ENCODE measurements at regions not wholly inside any gene's neighbourhood (a gene's known extent, or its start where the extent isn't known, plus 50 kb on each side); places are given as distances from the start of the nearest gene placed in this dataset.
A peak's percentile ranks its signal among the peaks of the same experiment; 100 is the strongest.

GRCh38 chr10:112871021-112871420 is 79.0 kb upstream of the TCF7L2 start:
- no peak for TF ChIP-seq CTCF (IDR thresholded peaks at IDR 0.05; ENCODE audit: insufficient read depth, low read length, poor library complexity, severe bottlenecking)
- H3K27me3 ChIP-seq (ENCODE audit: control insufficient read depth, insufficient read depth, low read length), result no peaks in the 10 kb centered on the region
- H3K36me3 ChIP-seq (ENCODE audit: control insufficient read depth, insufficient read depth, low read length), result no peaks in the 10 kb centered on the region
- no peak for DNase-seq (ENCODE audit: low read depth)
- H3K4me3 ChIP-seq (ENCODE audit: low read depth, low read length), result no peak overlapping the region

GRCh38 chr10:112872728-112873127 is 77.3 kb upstream of the TCF7L2 start:
- H3K36me3 ChIP-seq (ENCODE audit: control insufficient read depth, insufficient read depth, low read length), result no peaks in the 10 kb centered on the region
- no peak overlapping the region for H3K4me3 ChIP-seq (ENCODE audit: low read depth, low read length)
- DNase-seq (ENCODE audit: low read depth), result no peak
- TF ChIP-seq CTCF (IDR thresholded peaks at IDR 0.05; ENCODE audit: insufficient read depth, low read length, poor library complexity, severe bottlenecking), result peak; percentile 30
- H3K27me3 ChIP-seq (ENCODE audit: control insufficient read depth, insufficient read depth, low read length), result no peaks in the 10 kb centered on the region

GRCh38 chr10:112873541-112873940 is 76.5 kb upstream of the TCF7L2 start:
- Histone ChIP-seq H3K27me3 (ENCODE audit: control insufficient read depth, insufficient read depth, low read length) (no peaks in the 10 kb centered on the region), H3K4me3 (ENCODE audit: low read depth, low read length) (no peak overlapping the region), H3K36me3 (ENCODE audit: control insufficient read depth, insufficient read depth, low read length) (no peaks in the 10 kb centered on the region)
- DNase-seq (ENCODE audit: low read depth), result no peak
- no peak for TF ChIP-seq CTCF (IDR thresholded peaks at IDR 0.05; ENCODE audit: insufficient read depth, low read length, poor library complexity, severe bottlenecking)

- Histone ChIP-seq H3K4me3 (ENCODE audit: low read depth, low read length) (no peak overlapping the region), H3K27me3 (ENCODE audit: control insufficient read depth, insufficient read depth, low read length) (no peaks in the 10 kb centered on the region), H3K36me3 (ENCODE audit: control insufficient read depth, insufficient read depth, low read length) (no peaks in the 10 kb centered on the region)
- no peak for TF ChIP-seq CTCF (IDR thresholded peaks at IDR 0.05; ENCODE audit: insufficient read depth, low read length, poor library complexity, severe bottlenecking)
- DNase-seq (ENCODE audit: low read depth), result no peak
Observed at GRCh38 chr10:112874982-112875381, 75.1 kb upstream of the TCF7L2 start.

- TF ChIP-seq CTCF (IDR thresholded peaks at IDR 0.05; ENCODE audit: insufficient read depth, low read length, poor library complexity, severe bottlenecking), result no peak
- peak; percentile 39 for DNase-seq (ENCODE audit: low read depth)
- H3K4me3 ChIP-seq (ENCODE audit: low read depth, low read length), result no peak overlapping the region
- H3K36me3 ChIP-seq (ENCODE audit: control insufficient read depth, insufficient read depth, low read length), result no peaks in the 10 kb centered on the region
- H3K27me3 ChIP-seq (ENCODE audit: control insufficient read depth, insufficient read depth, low read length), result no peaks in the 10 kb centered on the region
Observed at GRCh38 chr10:112875476-112876267, 74.4 kb upstream of the TCF7L2 start.
